ENCODE measurements at regions not wholly inside any gene's neighbourhood (a gene's known extent, or its start where the extent isn't known, plus 50 kb on each side); places are given as distances from the start of the nearest gene placed in this dataset.
"Not testable (repeated sequence)": the region's sequence is repeated elsewhere in the genome, so short reads cannot be mapped to it uniquely, and the experiment has no call there.

GRCh38 chr3:20401253-20401652, 215.2 kb upstream of the SGO1 start:
- DNase-seq, result no peak
- H3K4me3 ChIP-seq (ENCODE audit: insufficient read depth, low read depth, low read length), result no peak overlapping the region
- no peaks in the 10 kb centered on the region for H3K27me3 ChIP-seq (ENCODE audit: control insufficient read depth, insufficient read depth, low read length)
- H3K36me3 ChIP-seq (replicated peaks; ENCODE audit: control insufficient read depth, insufficient read depth, low read length), result no peaks in the 10 kb centered on the region

- DNase-seq, result no peak
- H3K4me3 ChIP-seq (ENCODE audit: insufficient read depth, low read depth, low read length), result no peak overlapping the region
- H3K27me3 ChIP-seq (ENCODE audit: control insufficient read depth, insufficient read depth, low read length), result no peaks in the 10 kb centered on the region
- no peaks in the 10 kb centered on the region for H3K36me3 ChIP-seq (replicated peaks; ENCODE audit: control insufficient read depth, insufficient read depth, low read length)
Observed at GRCh38 chr3:20400686-20401085, 214.7 kb upstream of the SGO1 start.

DNA sequence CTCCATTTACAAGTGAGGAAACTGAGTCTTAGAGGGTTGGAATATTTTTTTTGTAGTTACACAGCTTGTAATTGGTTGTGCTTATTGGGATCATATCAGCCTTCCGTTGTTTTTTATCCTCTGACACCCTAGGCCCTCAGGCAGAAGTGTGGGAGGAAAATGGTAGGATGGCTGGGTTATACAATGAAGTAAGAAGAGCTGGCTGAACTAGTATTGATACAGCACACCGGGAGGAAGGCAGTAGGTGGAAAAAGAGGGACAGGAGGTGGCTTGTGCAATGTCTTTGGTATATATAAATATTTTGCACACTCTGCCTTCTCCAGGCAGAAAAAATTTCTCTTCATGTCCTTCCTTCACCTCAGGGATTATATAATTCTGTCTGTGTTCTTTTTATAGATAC, 214.3 kb upstream of the SGO1 start:
- Histone ChIP-seq H3K36me3 (replicated peaks; ENCODE audit: control insufficient read depth, insufficient read depth, low read length) (no peaks in the 10 kb centered on the region), H3K27me3 (ENCODE audit: control insufficient read depth, insufficient read depth, low read length) (no peaks in the 10 kb centered on the region), H3K4me3 (ENCODE audit: insufficient read depth, low read depth, low read length) (no peak overlapping the region)
- DNase-seq, result no peak

GRCh38 chr3:20396335-20396734, 210.3 kb upstream of the SGO1 start:
- DNase-seq, result no peak
- H3K27me3 ChIP-seq (ENCODE audit: control insufficient read depth, insufficient read depth, low read length), result no peaks in the 10 kb centered on the region
- H3K4me3 ChIP-seq (ENCODE audit: insufficient read depth, low read depth, low read length), result no peak overlapping the region
- no peaks in the 10 kb centered on the region for H3K36me3 ChIP-seq (replicated peaks; ENCODE audit: control insufficient read depth, insufficient read depth, low read length)

GRCh38 chr3:20395692-20396091, 209.7 kb upstream of the SGO1 start:
- Histone ChIP-seq H3K27me3 (ENCODE audit: control insufficient read depth, insufficient read depth, low read length) (no peaks in the 10 kb centered on the region), H3K4me3 (ENCODE audit: insufficient read depth, low read depth, low read length) (no peak overlapping the region), H3K36me3 (replicated peaks; ENCODE audit: control insufficient read depth, insufficient read depth, low read length) (no peaks in the 10 kb centered on the region)
- DNase-seq, result no peak

- Histone ChIP-seq H3K27me3 (ENCODE audit: control insufficient read depth, insufficient read depth, low read length) (no peaks in the 10 kb centered on the region), H3K4me3 (ENCODE audit: insufficient read depth, low read depth, low read length) (no peak overlapping the region), H3K36me3 (replicated peaks; ENCODE audit: control insufficient read depth, insufficient read depth, low read length) (no peaks in the 10 kb centered on the region)
- DNase-seq, result no peak
Observed at GRCh38 chr3:20394243-20394642, 208.2 kb upstream of the SGO1 start.

GRCh38 chr3:20391644-20392043, 205.6 kb upstream of the SGO1 start:
- no peaks in the 10 kb centered on the region for H3K36me3 ChIP-seq (replicated peaks; ENCODE audit: control insufficient read depth, insufficient read depth, low read length)
- no peak for DNase-seq
- H3K27me3 ChIP-seq (ENCODE audit: control insufficient read depth, insufficient read depth, low read length), result no peaks in the 10 kb centered on the region
- H3K4me3 ChIP-seq (ENCODE audit: insufficient read depth, low read depth, low read length), result no peak overlapping the region

DNA sequence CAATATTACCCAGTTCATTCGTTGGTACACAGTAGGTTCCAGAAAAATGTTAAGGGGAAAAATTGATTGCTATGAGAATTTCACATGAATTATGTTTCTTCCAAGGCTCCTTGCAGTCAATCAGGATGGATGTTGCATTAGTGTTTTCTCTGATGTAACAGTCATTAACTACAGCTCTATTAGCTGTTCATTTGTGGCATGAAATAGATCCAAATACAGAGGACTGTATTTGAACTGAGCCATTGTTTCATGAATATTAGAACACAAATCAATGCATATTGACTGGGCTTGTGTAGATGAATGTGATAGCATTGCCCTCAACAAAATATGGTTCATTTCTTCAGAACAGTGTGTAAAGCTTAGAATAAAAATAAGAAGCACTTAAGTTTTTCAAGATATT, 203.0 kb upstream of the SGO1 start:
- DNase-seq, result no peak
- Histone ChIP-seq H3K27me3 (ENCODE audit: control insufficient read depth, insufficient read depth, low read length) (no peaks in the 10 kb centered on the region), H3K36me3 (replicated peaks; ENCODE audit: control insufficient read depth, insufficient read depth, low read length) (no peaks in the 10 kb centered on the region), H3K4me3 (ENCODE audit: insufficient read depth, low read depth, low read length) (no peak overlapping the region)

DNA sequence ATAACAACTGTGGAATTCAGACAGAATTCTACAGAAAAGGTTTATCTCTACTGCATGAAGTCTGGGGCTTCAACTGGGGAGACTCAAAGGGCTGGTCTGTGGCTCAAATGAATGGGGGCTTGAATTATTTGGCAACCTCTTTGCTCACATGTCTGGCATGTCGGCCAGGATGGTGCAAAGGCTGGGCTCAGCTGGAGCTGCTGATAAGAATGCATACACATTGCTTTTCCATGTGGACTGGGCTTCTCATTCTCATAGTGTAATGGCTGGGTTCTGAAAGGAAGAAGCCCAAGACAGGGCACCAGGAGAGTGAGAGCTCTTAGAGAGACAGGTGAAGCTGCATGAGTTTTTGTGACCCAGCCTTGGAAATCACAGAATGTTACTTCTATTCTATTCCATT, 194.3 kb upstream of the SGO1 start:
- H3K27me3 ChIP-seq (ENCODE audit: control insufficient read depth, insufficient read depth, low read length), result no peaks in the 10 kb centered on the region
- DNase-seq, result no peak
- no peaks in the 10 kb centered on the region for H3K36me3 ChIP-seq (replicated peaks; ENCODE audit: control insufficient read depth, insufficient read depth, low read length)
- H3K4me3 ChIP-seq (ENCODE audit: insufficient read depth, low read depth, low read length), result no peak overlapping the region

DNA sequence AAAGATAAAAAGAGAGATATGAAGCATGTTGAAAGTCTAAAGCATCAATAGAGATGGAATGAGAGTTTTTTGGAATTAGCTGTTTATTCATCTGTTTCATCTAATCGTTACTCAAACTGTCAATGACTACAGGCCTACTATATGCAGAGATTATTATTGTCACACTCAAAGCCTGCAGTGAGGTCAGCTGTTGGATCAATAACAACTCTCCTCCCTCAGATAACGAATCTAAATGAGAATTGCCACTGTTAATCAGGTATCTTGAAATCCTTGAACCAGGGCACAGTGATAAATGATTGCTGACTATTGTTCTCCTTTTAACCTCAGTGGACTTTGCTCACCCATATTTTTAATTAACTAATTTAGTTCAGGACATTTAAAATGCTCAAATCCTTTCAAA, 192.3 kb upstream of the SGO1 start:
- Histone ChIP-seq H3K36me3 (replicated peaks; ENCODE audit: control insufficient read depth, insufficient read depth, low read length) (no peaks in the 10 kb centered on the region), H3K27me3 (ENCODE audit: control insufficient read depth, insufficient read depth, low read length) (no peaks in the 10 kb centered on the region), H3K4me3 (ENCODE audit: insufficient read depth, low read depth, low read length) (no peak overlapping the region)
- no peak for DNase-seq

GRCh38 chr3:20376665-20377217, 190.7 kb upstream of the SGO1 start:
- Histone ChIP-seq H3K36me3 (replicated peaks; ENCODE audit: control insufficient read depth, insufficient read depth, low read length) (no peaks in the 10 kb centered on the region), H3K4me3 (ENCODE audit: insufficient read depth, low read depth, low read length) (no peak overlapping the region), H3K27me3 (ENCODE audit: control insufficient read depth, insufficient read depth, low read length) (no peaks in the 10 kb centered on the region)
- no peak for DNase-seq

DNA sequence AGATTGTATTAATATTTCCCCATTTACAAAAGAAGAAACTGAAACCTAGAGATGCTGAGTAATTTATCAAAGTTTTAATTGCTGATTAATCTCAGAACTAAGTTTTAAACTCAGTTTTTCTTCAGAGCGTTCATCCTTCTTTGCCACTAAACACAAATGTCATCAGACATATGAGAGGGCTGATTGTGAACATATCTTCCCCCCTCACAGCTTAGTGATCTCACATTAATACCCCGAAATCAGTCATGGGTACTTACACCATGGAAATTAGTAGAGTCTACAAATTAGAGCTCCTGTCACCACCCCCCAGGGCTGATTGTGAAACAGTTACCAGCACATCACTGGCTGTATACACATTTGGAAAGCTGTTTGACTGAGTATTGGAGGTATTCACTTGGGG, 189.3 kb upstream of the SGO1 start:
- no peaks in the 10 kb centered on the region for H3K36me3 ChIP-seq (replicated peaks; ENCODE audit: control insufficient read depth, insufficient read depth, low read length)

DNA sequence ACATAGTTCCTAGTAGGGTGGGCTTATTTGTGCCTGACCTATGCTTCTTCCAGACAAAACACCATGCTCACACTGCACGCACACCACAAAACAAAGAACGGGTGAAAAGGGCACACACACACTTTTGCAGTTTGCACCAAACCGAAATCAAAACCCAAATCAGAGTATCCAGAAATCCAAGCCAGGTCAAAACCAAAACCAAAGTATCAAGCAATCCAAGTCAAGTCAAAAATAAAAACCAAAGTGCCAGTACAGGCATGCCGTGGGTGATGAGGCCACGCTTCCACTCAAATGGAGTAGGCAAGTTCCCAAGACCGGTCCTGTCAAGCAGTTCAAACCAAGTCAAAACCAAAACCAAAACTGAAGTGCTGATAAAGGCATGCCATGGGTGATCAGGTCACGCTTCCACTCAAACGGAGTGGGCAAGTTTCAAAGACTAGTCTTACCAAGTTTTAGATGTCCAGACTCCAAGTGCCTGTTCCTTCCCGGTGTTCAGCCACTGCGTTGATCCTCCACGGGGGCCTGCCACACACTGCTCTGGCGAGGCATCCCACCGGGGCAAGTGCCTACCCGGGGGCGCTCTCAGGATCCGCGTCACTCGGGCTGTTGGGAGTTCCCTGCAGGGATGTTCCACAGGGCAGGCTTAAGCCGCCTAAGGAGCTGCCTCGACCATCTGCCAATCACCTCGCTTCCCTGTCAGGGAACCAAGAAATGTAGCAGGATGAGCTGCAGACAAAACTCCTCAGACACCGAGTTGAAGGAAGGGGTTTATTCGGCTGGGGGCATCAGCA, 184.5 kb upstream of the SGO1 start:
- H3K4me3 ChIP-seq (ENCODE audit: insufficient read depth, low read depth, low read length); H3K36me3 ChIP-seq (replicated peaks; ENCODE audit: control insufficient read depth, insufficient read depth, low read length); H3K27me3 ChIP-seq (ENCODE audit: control insufficient read depth, insufficient read depth, low read length); DNase-seq: not testable (repeated sequence)

More for the DNA sequence above, 189.3 kb upstream of the SGO1 start:
- Histone ChIP-seq H3K4me3 (ENCODE audit: insufficient read depth, low read depth, low read length) (no peak overlapping the region), H3K27me3 (ENCODE audit: control insufficient read depth, insufficient read depth, low read length) (no peaks in the 10 kb centered on the region)
- DNase-seq, result no peak

GRCh38 chr3:20361000-20361399, 175.0 kb upstream of the SGO1 start:
- no peaks in the 10 kb centered on the region for H3K27me3 ChIP-seq (ENCODE audit: control insufficient read depth, insufficient read depth, low read length)

GRCh38 chr3:20353286-20353685, 167.3 kb upstream of the SGO1 start:
- no peak overlapping the region for H3K4me3 ChIP-seq (ENCODE audit: insufficient read depth, low read depth, low read length)
- no peak for DNase-seq
- no peaks in the 10 kb centered on the region for H3K36me3 ChIP-seq (replicated peaks; ENCODE audit: control insufficient read depth, insufficient read depth, low read length)
- no peaks in the 10 kb centered on the region for H3K27me3 ChIP-seq (ENCODE audit: control insufficient read depth, insufficient read depth, low read length)

More at GRCh38 chr3:20361000-20361399, 175.0 kb upstream of the SGO1 start:
- DNase-seq, result no peak
- Histone ChIP-seq H3K36me3 (replicated peaks; ENCODE audit: control insufficient read depth, insufficient read depth, low read length) (no peaks in the 10 kb centered on the region), H3K4me3 (ENCODE audit: insufficient read depth, low read depth, low read length) (no peak overlapping the region)

All from H7 (cell line).